WI38 (cell line): ENCODE measurements at regions not wholly inside any gene's neighbourhood (a gene's known extent, or its start where the extent isn't known, plus 50 kb on each side); places are given as distances from the start of the nearest gene placed in this dataset.

Experiments used
- H3K4me3 ChIP-seq: 2 replicates; pipeline ENCODE4 v1.5.1; 2011; ENCODE audit warnings: low read depth, mild to moderate bottlenecking, control low read depth, low read length
- TF ChIP-seq, protein P1 (sequence below): IDR thresholded peaks from 2 replicates; pipeline ENCODE4 v1.5.1; 2012; ENCODE audit warnings: low read depth, mild to moderate bottlenecking, control low read depth, low read length

DNA sequence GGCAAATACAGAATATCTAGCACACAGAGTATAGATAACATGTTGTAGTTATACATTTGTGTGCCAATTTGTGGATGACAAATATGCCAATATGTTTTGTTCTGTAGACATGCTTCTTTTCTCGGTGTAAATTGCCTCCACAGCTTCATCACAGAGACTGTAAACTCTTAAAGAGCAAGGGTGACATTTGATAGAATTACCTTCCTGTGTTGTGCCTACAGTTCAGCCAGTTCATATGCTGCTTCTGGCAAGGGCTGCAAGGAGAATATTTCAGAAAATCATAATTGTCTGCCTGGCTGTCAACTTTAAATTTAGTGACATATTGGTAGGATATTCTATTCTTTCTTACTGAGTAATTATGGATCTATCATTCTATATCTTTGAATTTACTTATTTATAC, 155.1 kb downstream of the MAT2B start:
- TF ChIP-seq, protein P1, sequence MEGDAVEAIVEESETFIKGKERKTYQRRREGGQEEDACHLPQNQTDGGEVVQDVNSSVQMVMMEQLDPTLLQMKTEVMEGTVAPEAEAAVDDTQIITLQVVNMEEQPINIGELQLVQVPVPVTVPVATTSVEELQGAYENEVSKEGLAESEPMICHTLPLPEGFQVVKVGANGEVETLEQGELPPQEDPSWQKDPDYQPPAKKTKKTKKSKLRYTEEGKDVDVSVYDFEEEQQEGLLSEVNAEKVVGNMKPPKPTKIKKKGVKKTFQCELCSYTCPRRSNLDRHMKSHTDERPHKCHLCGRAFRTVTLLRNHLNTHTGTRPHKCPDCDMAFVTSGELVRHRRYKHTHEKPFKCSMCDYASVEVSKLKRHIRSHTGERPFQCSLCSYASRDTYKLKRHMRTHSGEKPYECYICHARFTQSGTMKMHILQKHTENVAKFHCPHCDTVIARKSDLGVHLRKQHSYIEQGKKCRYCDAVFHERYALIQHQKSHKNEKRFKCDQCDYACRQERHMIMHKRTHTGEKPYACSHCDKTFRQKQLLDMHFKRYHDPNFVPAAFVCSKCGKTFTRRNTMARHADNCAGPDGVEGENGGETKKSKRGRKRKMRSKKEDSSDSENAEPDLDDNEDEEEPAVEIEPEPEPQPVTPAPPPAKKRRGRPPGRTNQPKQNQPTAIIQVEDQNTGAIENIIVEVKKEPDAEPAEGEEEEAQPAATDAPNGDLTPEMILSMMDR = no peak

GRCh38 chr5:163661360-163661759, 155.9 kb downstream of the MAT2B start:
- TF ChIP-seq, protein P1 = no peak

More for the DNA sequence above, 155.1 kb downstream of the MAT2B start:
- no peak overlapping the region for H3K4me3 ChIP-seq

DNA sequence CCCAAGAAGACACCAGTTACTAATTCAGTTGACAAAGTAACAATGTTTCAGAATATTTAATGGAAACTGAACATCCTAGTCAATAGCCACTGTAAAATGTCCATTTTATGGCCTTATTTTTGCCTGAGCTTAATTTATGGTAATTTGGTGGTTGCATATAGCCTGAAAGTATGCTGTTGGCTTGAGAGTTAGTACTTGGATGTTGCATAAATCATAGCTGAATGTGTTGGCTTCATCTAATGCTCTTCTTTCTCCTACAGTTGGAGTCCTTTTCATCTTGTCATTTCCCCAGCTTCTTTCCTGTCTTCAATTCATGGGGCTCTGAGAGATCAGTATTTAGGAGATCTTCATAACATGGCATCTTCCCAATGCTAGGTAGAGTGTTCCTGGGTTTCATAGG, 164.6 kb downstream of the MAT2B start:
- TF ChIP-seq, protein P1 = no peak

More at GRCh38 chr5:163661360-163661759, 155.9 kb downstream of the MAT2B start:
- H3K4me3 ChIP-seq = no peak overlapping the region

DNA sequence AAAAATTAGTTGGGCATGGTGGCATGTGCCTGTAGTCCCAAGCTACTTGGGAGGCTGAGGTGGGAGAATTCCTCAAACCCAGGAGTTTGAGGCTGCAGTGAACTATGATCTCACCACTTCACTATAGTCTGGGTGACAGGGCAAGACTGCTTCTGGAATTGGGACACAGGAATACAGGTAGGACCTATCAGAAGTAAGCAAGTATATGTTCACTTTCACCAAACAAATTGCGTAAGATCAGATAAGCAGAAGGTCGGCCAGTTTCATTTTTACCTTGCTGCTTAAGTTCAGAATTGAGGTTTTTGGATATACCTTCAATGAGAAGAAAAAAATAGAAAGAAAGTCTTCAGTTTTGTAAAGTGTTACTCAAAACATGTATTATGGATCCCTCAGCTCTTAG, 171.7 kb downstream of the MAT2B start:
- TF ChIP-seq, protein P1 = no peak
- H3K4me3 ChIP-seq = no peak overlapping the region

More for the DNA sequence above, 164.6 kb downstream of the MAT2B start:
- H3K4me3 ChIP-seq = no peak overlapping the region

DNA sequence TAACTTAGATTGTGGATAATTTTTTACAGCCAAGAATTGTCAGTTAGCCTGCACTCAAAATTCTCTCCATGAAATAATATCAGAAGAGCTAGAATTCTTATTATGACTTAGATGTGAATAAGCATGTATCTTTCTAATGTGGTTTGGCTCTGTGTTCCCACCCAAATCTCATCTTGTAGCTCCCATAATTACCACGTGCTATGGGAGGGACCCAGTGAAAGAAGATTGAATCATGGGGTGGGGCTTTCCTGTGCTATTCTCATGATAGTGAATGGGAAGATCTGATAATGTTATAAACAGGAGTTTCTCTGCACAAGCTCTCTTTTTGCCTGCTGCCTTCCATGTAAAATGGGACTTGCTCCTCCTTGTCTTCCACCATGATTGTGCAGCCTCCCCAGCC, 176.8 kb downstream of the MAT2B start:
- no peak overlapping the region for H3K4me3 ChIP-seq
- TF ChIP-seq, protein P1 = no peak

DNA sequence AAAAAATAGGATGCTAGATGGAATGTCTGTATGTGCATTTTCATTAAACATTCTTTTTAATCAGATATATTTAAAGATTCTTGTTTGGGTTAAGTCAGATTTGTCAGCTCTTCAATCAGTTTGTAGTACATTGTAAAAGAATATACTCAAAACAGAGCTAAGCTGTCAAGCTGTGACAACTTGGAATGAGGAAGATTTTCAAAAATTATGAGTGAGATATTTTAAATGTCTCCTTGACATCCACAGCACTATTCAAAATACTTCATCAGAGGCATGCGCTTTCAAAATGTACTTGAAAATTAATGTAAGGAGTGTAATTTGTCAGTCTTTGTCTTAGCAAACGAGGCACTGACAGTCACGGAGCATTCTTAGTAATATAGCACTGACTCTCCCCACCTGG, 182.0 kb downstream of the MAT2B start:
- TF ChIP-seq, protein P1 = no peak
- H3K4me3 ChIP-seq = no peak overlapping the region

DNA sequence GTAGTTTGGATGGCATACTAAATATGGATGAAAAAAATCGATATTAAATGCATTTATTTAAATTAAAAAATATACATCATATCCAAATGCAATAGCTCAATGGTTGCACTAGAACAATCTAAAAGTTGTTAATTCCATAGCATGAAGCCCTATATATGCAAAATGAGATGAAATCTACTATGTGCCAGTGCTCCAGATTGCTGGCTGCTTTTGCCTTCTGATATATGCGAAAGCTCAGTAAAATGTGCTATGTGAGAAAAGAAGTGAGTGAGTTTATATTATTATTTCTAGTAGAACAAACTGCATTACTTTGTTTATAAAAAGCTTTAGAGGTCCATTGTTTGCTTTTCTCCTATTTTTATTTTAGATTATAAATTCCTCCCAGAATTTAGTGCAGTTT, 186.7 kb downstream of the MAT2B start:
- no peak overlapping the region for H3K4me3 ChIP-seq
- TF ChIP-seq, protein P1 = no peak
